ENCODE measurements at regions not wholly inside any gene's neighbourhood (a gene's known extent, or its start where the extent isn't known, plus 50 kb on each side); places are given as distances from the start of the nearest gene placed in this dataset.
A peak's percentile ranks its signal among the peaks of the same experiment; 100 is the strongest.
"Not testable (repeated sequence)": the region's sequence is repeated elsewhere in the genome, so short reads cannot be mapped to it uniquely, and the experiment has no call there.

DNA sequence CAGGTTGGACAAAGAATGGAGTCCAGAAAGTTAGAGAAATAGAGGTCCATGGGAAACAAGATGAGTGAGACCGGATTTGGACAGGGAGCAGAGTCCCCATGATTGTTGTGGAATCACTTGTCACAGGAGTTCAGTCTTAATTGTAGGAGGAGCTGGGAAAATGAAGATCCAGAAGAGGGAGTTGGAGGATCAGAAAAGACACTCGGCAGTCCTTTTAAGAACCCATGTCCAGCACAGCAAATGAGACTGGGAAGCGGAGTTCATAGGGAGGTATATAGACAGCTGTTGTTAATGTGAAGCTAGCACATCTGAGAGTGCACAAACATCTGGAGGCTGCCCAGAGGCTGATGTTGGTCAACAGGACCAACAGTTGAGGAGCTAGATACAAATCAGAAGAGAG, 111.4 kb upstream of the RXFP1 start:
- DNase-seq, result no peak

DNA sequence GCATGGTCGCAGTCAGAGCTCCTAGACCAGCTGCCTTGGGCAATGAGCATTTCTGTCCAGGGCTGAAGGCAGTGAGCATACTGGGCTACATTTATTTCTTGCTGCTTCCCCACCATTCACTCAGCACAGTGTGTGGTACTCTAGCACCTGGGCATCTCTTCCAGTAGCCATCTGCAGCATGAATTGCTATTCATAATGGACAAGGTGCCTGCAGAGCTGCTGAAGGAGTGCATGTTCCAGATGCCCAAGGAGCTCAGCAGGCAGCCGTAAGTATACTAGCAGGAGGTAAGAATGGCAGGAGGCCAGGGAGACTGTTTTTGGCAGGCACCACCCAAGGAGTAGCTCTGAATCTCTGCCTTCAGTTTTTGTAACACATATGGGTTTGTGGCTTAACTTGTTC, 110.4 kb upstream of the RXFP1 start:
- DNase-seq, result peak; percentile 11

DNA sequence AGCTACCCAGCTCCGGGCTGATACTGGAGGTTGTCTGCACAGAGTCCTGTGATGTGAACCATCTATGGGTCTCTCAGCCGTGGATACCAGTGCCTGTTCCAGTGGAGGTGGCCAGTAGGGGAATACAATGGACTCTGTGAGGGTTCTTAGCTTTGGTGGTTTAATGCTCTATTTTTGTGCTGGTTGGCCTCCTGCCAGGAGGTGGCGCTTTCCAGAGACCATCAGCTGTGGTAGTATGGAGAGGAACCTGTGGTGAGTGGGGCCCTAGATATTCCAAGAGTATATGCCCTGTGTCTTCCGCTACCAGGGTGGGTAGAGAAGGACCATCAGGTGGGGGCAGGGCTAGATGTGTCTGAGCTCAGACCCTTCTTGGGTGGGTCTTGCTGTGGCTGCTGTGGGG, 103.0 kb upstream of the RXFP1 start:
- DNase-seq, result not testable (repeated sequence)

DNA sequence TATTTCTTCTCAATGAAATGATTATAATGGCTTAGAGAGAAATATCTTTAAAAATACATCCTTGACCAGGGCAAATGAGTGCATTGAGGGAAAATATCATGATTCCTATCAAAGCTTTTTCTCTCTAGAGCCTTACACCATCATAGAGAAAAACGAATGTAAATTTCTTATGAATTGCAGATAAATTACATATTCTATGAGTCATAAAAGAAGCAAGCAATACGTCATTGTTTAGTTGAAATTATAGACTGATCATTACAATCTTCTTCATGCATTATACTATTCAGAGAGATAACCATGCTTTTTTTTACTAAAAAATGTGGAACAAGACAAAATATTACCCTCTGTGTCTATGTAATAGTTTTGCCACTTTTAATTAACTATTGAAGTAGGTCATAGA, 100.9 kb upstream of the RXFP1 start:
- no peak for DNase-seq

DNA sequence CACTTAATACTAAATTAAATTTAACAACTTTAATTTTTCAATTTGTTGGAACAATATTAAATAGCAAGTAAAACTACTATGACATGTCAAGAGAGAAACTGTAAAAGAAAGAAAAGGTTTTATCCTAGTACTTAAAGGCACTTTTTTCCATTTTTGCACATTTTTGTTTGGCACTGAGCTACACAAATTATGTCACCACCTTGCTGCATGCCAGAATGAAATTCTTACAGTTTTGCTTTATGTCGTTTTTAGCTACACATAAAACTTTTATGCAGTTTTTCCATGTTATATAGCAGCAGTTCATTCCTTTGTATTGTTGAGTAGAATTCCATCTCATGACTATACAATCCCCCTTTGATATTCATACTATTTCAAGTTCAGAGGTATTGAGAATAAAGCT, 99.1 kb upstream of the RXFP1 start:
- no peak for DNase-seq

DNA sequence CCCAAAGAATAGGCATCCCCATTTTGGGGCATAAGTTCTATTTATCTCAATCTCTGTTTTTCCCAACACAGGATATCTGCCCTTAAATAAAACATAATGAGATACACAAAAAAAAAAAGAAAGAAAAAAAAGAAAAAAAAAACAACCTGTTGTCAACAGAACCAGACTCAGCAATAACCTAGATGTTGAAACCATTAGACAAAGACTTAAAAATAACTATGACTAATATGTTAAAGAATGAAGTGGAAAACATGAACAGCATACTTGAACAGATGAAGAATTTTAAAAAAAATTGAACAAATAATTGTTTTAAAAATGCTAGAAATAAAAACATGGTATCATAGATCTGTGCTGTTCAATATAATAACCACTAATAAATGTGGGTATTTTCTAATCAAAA, 93.4 kb upstream of the RXFP1 start:
- no peak for DNase-seq

DNA sequence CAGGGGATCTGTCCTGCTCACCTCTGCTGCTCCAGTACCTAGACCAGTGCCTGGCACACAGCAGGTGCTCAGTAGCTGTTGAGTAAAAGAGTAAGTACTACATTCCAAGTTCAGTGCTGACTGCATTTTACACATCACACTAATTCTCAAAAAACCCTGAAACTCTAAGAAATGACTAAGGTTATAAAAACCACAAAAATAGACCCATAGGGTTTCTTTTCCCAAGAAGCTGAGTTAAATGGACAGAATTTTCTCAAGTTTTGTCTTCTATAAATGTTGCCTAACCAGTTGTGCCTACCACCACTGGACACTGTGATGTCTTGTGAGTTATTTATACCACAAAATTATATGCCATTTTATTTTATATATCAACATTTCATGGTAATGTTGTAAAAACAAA, 78.9 kb upstream of the RXFP1 start:
- DNase-seq, result no peak

DNA sequence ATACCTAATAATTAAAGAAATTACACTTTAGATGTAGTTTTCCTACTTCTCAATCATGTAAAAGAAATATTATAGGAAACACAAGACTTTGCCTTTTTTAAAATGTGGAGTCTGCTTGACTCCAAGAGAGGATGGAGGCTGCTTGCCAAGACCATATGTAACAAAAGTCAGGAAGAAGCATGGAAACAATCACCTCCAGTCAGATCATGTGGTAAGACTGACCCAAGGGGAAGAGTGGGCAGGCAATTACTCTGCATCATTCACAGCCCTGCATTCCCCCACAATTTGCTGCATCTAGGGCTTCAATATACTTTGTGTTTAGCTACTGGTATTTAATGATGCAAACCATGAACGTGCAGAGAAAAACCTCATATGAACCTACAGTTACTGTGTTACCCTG, 78.0 kb upstream of the RXFP1 start:
- no peak for DNase-seq

DNA sequence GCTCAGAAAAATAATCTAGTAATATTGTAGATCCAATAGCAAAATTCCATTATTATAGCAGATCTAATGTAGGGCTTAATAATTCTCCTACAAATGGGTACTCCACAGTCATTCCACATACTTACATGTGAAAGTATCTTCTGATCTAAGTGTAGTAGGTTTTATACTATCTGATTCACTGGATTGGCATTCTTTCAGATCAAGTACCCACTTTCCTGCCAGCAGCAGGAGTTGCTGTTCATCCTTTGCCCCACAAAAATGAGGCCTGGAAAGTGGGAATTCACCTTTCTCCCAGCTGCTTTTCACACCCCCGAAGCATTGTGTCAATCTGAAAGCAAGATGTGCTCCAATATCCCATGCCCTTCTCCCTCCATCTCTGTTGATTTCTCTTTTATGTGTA, 77.1 kb upstream of the RXFP1 start:
- DNase-seq, result no peak

DNA sequence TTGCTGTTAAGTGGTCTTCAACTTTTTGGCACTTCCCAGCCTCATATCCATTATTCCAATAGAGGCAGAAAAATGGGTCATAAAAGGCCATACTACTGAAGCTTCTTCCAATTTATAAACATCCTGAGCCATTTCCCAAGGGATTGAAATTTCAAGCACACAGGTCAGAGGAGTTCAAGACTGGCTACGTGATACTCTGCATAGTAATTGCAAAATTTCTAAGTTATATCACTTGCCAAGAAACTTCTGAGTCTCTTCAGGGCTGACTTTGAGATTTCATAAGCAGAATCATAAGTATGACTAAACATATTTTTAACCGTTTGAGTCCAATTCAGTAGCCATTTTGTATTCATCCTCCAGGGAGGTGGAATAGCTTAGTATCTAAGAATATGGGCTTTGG, 75.6 kb upstream of the RXFP1 start:
- no peak for DNase-seq

DNA sequence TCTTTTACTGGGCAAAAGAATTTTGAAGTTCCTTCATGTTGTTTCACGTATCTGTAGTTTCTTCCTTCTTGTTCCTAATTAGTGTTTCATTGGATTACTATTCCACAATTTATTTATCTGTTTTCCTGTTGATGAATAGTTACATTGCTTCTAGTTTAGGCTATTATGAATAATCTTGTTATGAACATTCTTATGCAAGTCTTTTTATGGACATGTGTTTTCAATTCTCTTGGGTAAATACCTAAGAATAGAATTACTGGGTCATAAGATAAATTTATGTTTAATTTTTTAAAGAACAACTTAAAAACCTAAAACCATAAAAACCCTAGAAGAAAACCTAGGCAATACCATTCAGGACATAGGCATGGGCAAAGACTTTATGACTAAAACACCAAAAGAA, 70.9 kb upstream of the RXFP1 start:
- DNase-seq, result no peak

DNA sequence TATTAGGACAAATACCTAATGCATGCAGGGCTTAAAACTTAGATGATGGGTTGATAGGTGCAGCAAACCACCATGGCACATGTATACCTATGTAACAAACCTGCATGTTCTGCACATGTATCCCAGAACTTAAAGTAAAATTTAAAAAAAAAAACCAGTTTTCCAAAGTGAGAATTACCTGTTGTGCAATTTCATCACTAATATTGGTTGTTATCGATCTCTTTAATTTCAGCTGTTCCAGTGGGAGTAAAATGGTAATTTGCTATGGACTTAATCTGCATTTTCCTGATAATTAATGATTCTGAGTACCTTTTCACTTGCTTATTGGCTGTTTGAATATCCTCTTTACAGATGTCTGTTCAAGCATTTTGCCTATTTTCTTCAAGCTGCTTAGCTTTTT, 69.6 kb upstream of the RXFP1 start:
- not testable (repeated sequence) for DNase-seq

DNA sequence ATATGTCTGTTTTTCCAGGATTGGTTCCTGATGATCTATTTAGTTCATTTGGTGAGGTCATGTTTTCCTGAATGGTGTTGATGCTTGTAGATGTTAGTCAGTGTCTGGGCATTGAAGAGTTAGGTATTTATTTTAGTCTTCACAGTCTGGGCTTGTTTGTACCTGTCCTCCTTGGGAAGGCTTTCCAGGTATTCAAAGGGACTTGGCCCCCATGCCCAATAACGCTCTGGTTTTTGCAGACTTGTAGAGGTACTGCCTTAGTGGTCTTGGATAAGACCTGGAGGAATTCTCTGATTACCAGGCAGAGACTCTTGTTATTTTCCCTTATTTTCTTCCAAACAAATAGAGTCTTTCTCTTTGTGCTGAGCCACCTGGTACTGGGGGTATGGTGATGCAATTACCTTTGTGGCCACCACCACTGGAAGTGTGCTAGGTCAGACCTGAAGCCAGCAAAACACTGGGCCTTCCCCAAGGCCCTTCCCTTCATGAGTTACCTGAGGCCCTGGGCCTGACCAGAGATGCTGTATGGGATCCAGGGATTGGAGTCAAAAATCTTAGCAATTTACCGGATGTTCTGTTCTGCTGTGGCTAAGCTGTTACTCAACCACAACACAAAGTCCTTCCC, 63.3 kb upstream of the RXFP1 start:
- no peak for DNase-seq

DNA sequence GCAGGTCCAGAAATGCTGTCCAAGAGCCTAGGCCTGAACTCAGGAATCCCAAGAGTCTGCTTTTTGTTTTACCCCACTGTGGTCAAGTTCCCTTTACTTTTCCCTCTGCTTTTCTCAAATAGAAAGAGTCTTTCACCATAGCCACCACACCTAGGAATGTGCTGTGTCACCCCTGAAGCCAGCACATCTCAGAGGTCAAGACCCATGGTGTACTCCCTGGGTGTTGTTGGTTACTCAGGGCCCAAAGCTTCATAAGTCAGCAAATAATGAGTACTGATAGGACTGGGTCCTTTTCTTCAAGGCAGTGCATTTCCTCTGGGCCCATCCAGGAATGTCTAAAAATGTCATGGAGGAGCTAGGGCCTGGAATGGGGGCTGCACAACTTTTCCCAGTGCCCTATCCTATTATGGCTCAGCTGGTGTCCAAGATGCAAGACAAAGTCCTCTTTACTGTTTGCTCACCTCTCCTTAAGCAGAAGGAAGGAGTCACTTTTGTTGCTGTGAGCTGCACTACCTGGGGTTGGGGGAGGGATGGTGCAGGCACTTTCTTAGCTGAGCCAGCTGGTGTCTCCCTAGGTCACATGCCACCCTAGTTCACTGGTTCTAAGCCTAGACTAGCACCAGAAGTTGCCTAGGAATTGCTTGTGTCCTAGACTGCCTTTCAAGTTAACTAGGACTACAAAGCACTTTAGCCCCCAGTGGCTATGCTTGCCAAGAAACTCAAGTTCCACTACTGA, 62.4 kb upstream of the RXFP1 start:
- no peak for DNase-seq

DNA sequence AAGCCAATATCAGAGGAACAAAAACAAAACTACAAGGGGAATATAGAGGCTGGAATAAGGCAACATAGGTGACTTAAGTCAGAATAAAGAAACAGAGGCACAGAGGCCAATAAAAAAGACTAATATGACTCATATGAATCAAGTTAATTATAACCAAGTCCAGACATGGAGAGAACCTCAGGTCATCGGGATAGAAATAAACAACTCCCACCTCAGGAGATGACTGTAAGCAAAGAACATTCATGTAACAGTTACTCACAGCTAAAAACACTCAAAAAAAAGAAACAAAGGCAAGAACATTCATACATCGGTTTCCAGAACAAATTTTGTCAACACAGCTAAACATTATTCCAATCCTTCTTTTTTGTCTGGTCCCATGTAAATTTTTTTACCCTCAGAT, 60.3 kb upstream of the RXFP1 start:
- DNase-seq, result no peak

DNA sequence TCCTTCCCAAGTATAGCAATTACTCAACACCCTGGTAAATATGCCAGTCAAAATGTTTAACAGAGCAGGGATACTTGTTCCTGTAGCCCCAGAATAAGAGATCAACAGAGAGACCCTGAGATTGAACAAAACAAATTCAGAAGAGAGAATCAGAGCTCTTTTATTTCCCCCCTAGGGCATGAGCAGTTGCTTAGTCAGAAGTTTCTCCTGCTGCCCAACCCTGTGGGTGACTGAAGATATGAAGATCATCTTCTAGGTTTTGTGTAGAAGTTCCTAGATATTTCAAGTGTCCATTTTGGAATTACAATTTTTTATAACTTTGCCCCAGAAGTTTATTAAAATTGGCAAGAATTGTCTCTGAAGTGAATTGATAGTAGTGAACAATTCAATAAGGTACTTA, 59.1 kb upstream of the RXFP1 start:
- no peak for DNase-seq

Data from NCI-H345 (cell line).